Natural killer cell (primary cell): ENCODE measurements at regions not wholly inside any gene's neighbourhood (a gene's known extent, or its start where the extent isn't known, plus 50 kb on each side); places are given as distances from the start of the nearest gene placed in this dataset.

Experiments used
- ATAC-seq, 3 donors: fragments of 150-1000 bp in 2 of 3; fragments of 200-7000 bp in 1 of 3; cut with Tn5 transposase; 1 replicate in 1 of 3; 2 replicates in 2 of 3; pipeline ENCODE4 v1.10.0; 2021; ENCODE audit warnings: mild to moderate bottlenecking in 2 of 3, moderate library complexity in 2 of 3
- DNase-seq, 2 donors: peaks; one replicate each; pipeline versions ENCODE4 v3.0.0 to v3.0.0-alpha.2; 2013 to 2021; ENCODE audit warnings: mixed read lengths in 1 of 2
- H3K27ac ChIP-seq: one replicate; pipeline ENCODE4 v1.5.1; 2013; ENCODE audit warnings: mild to moderate bottlenecking, low read length
- H3K27me3 ChIP-seq: one replicate; pipeline ENCODE4 v1.6.1; 2013; ENCODE audit warnings: low read length; ENCODE audit not compliant: control insufficient read depth, insufficient read depth
- H3K36me3 ChIP-seq: one replicate; pipeline ENCODE4 v1.6.1; 2013; ENCODE audit warnings: low read length; ENCODE audit not compliant: control insufficient read depth, insufficient read depth
- H3K4me1 ChIP-seq: one replicate; pipeline ENCODE4 v1.6.1; 2013; ENCODE audit warnings: low read length; ENCODE audit not compliant: control insufficient read depth, insufficient read depth
- H3K4me3 ChIP-seq: one replicate; pipeline ENCODE4 v1.5.1; 2013; ENCODE audit warnings: low read length
- H3K9me3 ChIP-seq: one replicate; pipeline ENCODE4 v1.6.1; 2013; ENCODE audit warnings: low read length; ENCODE audit not compliant: control insufficient read depth, insufficient read depth
- H3K27ac Mint-ChIP-seq, 2 donors: one replicate each; pipeline ENCODE4 v1.8.0; 2022; ENCODE audit warnings: mild to moderate bottlenecking in 2 of 2, mixed read lengths in 2 of 2, moderate library complexity in 1 of 2
- H3K27me3 Mint-ChIP-seq, 2 donors: one replicate each; pipeline ENCODE4 v1.8.0; 2022; ENCODE audit warnings: low read depth in 2 of 2, mixed read lengths in 2 of 2
- H3K36me3 Mint-ChIP-seq: one replicate; pipeline ENCODE4 v1.8.0; 2022; ENCODE audit warnings: mixed read lengths
- H3K4me1 Mint-ChIP-seq, 2 donors: one replicate each; pipeline ENCODE4 v1.8.0; 2022; ENCODE audit warnings: mixed read lengths in 2 of 2
- H3K4me3 Mint-ChIP-seq: one replicate; pipeline ENCODE4 v1.8.0; 2022; ENCODE audit warnings: mild to moderate bottlenecking, moderate library complexity, mixed read lengths
- H3K9me3 Mint-ChIP-seq, 2 donors: one replicate each; pipeline ENCODE4 v1.8.0; 2022; ENCODE audit warnings: mixed read lengths in 2 of 2
- CTCF ChIP-seq: fragments of 200-600 bp; IDR thresholded peaks from one replicate; pipeline ENCODE4 v1.8.0; 2022; ENCODE audit warnings: antibody characterized with exemption
- WGBS: methylation state at CpG from one replicate; pipeline ENCODE4 v1.1.7; 2013; ENCODE audit warnings: missing lambda C conversion rate; ENCODE audit not compliant: insufficient coverage; 5-methylcytosine and 5-hydroxymethylcytosine counted together
- intact Hi-C: fragments of 100-400 bp; cut with micrococcal nuclease; formaldehyde crosslinking; loops from one replicate; pipeline ENCODE4 v1.14.2; 2022

- no peak overlapping the region for H3K4me3 ChIP-seq
- peaks cover 0 to 2% of the 10 kb centered on the region in 2 donors for H3K9me3 Mint-ChIP-seq
- H3K9me3 ChIP-seq = no peaks in the 10 kb centered on the region
- no peaks in the 10 kb centered on the region for H3K27me3 ChIP-seq
- DNase-seq (no peak), ATAC-seq (no peak)
- no peak overlapping the region for H3K27ac ChIP-seq
- 98% methylated on average over 3 of the region's 3 CpGs for WGBS
- H3K4me3 Mint-ChIP-seq = no peak overlapping the region
- intact Hi-C loops = loop anchor here (5.0 kb wide), 1 partner anchor 170 kb away; no protein-coding TSS in a partner anchor
- peaks cover 30 to 32% of the 10 kb centered on the region in 2 donors for H3K4me1 Mint-ChIP-seq
- no peak for TF ChIP-seq CTCF
- peaks cover 5% of the 10 kb centered on the region for H3K4me1 ChIP-seq
- no peaks in the 10 kb centered on the region for H3K36me3 ChIP-seq
- H3K27ac Mint-ChIP-seq = no peak overlapping the region
- H3K36me3 Mint-ChIP-seq = peaks cover 7% of the 10 kb centered on the region
- no peaks in the 10 kb centered on the region for H3K27me3 Mint-ChIP-seq
Measured at GRCh38 chr9:130772185-130772584, 62.9 kb upstream of the ABL1 start.

- no peak overlapping the region for H3K27ac ChIP-seq
- Mint-ChIP-seq H3K4me1 (peaks cover 25 to 36% of the 10 kb centered on the region in 2 donors), H3K36me3 (peaks cover 7% of the 10 kb centered on the region), H3K27ac (no peak overlapping the region), H3K27me3 (no peaks in the 10 kb centered on the region), H3K4me3 (no peak overlapping the region), H3K9me3 (peaks cover 0 to 2% of the 10 kb centered on the region in 2 donors)
- no peak for TF ChIP-seq CTCF
- intact Hi-C loops = loop anchor here (5.0 kb wide), 1 partner anchor 168 kb away; no protein-coding TSS in a partner anchor
- H3K27me3 ChIP-seq = no peaks in the 10 kb centered on the region
- 96% methylated on average over 3 of the region's 3 CpGs for WGBS
- no peak for ATAC-seq
- DNase-seq = no peak
- no peaks in the 10 kb centered on the region for H3K4me1 ChIP-seq
- no peak overlapping the region for H3K4me3 ChIP-seq
- no peaks in the 10 kb centered on the region for H3K9me3 ChIP-seq
- no peaks in the 10 kb centered on the region for H3K36me3 ChIP-seq
Measured at GRCh38 chr9:130774183-130774582, 60.9 kb upstream of the ABL1 start.

GRCh38 chr9:130775336-130775991, 59.6 kb upstream of the ABL1 start:
- H3K4me1 Mint-ChIP-seq = peaks cover 25 to 36% of the 10 kb centered on the region in 2 donors
- H3K36me3 ChIP-seq = no peaks in the 10 kb centered on the region
- H3K9me3 Mint-ChIP-seq = peaks cover 0 to 2% of the 10 kb centered on the region in 2 donors
- ATAC-seq (no peak), DNase-seq (no peak)
- H3K27me3 Mint-ChIP-seq = no peaks in the 10 kb centered on the region
- no peaks in the 10 kb centered on the region for H3K27me3 ChIP-seq
- no peaks in the 10 kb centered on the region for H3K4me1 ChIP-seq
- TF ChIP-seq CTCF = no peak
- H3K36me3 Mint-ChIP-seq = peaks cover 7% of the 10 kb centered on the region
- H3K4me3 Mint-ChIP-seq = no peak overlapping the region
- H3K27ac Mint-ChIP-seq = no peak overlapping the region
- no peak overlapping the region for H3K27ac ChIP-seq
- no peaks in the 10 kb centered on the region for H3K9me3 ChIP-seq
- no peak overlapping the region for H3K4me3 ChIP-seq
- WGBS = 100% methylated on average over 3 of the region's 5 CpGs
- intact Hi-C loops = no loop called here
